ENCODE measurements at regions not wholly inside any gene's neighbourhood (a gene's known extent, or its start where the extent isn't known, plus 50 kb on each side); places are given as distances from the start of the nearest gene placed in this dataset.
A peak's percentile ranks its signal among the peaks of the same experiment; 100 is the strongest.

DNA sequence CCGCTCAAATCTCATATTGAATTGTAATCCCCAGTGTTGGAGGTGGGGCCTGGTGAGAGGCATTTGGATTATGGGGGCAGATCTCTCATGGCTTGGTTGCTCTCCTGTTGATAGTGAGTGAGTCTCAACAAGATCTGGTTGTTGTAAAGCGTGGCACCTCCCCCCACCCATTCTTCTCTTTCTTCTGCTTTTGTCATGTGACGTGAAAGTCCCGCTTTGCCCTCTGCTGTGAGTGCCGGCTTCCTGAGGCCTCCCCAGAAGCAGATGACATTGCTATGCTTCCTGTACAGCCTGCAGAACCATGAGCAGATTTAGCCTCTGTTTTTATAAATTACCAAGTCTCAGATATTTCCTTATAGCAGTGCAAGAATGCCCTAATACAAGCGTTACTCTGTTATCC is 673.8 kb downstream of the ADCYAP1 start:
- H3K9me3 Mint-ChIP-seq: peaks cover 28% of the 10 kb centered on the region
- ChIA-PET CTCF (no interaction called here), POLR2A (no interaction called here)
- peaks cover 10% of the 10 kb centered on the region for H3K4me1 Mint-ChIP-seq
- no peak overlapping the region for H3K4me3 Mint-ChIP-seq
- TF ChIP-seq E2F1 (CRISPR knock-in tag; IDR thresholded peaks at IDR 0.05) (no peak), GTF2I (CRISPR knock-in tag; conservative IDR thresholded peaks at IDR 0.05) (no peak), E2F4 (CRISPR knock-in tag; IDR thresholded peaks at IDR 0.05; ENCODE audit: borderline replicate concordance, low read depth) (no peak), ZNF138 (CRISPR knock-in tag; conservative IDR thresholded peaks at IDR 0.05) (no peak), HMGA2 (CRISPR knock-in tag; IDR thresholded peaks at IDR 0.05) (no peak)
- TF ChIP-seq, protein P1, sequence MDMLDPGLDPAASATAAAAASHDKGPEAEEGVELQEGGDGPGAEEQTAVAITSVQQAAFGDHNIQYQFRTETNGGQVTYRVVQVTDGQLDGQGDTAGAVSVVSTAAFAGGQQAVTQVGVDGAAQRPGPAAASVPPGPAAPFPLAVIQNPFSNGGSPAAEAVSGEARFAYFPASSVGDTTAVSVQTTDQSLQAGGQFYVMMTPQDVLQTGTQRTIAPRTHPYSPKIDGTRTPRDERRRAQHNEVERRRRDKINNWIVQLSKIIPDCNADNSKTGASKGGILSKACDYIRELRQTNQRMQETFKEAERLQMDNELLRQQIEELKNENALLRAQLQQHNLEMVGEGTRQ (CRISPR knock-in tag; IDR thresholded peaks at IDR 0.05): peak; percentile 42; the same call in 1 of the 2 replicates
- H3K27me3 Mint-ChIP-seq (ENCODE audit: low read depth): peaks cover 3% of the 10 kb centered on the region
- H3K36me3 Mint-ChIP-seq: peaks cover 2% of the 10 kb centered on the region; the same call in 1 of the 2 replicates
- DNase-seq (ENCODE audit: low spot score) (no peak), ATAC-seq (no peak; the same call in 1 of the 2 replicates)
- no peak overlapping the region for H3K27ac Mint-ChIP-seq

DNA sequence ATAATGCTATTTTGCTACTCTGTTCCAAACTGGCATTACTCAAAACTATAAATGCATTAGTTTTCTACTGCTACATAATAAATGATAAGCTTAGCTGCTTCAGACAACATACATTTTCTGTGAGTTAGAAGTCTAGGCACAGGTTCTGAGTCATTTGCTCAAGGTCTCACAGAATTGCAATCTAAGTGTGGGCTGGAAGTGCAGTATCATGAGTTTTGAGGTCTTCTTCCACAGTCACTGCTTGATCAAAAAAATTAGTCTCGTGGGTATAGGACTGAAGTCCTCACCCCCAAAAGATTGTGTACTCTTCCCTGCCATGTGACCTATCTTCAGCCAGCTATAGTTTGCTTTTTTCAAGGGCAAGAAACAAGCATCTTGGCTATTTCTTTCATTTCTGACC is 676.9 kb downstream of the ADCYAP1 start:
- ChIA-PET POLR2A (no interaction called here), CTCF (no interaction called here)
- H3K9me3 Mint-ChIP-seq: peaks cover 28% of the 10 kb centered on the region
- no peak for DNase-seq (ENCODE audit: low spot score)
- H3K4me3 Mint-ChIP-seq: no peak overlapping the region
- no peak for ATAC-seq
- H3K4me1 Mint-ChIP-seq: peaks cover 10% of the 10 kb centered on the region
- H3K27me3 Mint-ChIP-seq (ENCODE audit: low read depth): peaks cover 8% of the 10 kb centered on the region
- no peak overlapping the region for H3K27ac Mint-ChIP-seq
- TF ChIP-seq, protein P2, sequence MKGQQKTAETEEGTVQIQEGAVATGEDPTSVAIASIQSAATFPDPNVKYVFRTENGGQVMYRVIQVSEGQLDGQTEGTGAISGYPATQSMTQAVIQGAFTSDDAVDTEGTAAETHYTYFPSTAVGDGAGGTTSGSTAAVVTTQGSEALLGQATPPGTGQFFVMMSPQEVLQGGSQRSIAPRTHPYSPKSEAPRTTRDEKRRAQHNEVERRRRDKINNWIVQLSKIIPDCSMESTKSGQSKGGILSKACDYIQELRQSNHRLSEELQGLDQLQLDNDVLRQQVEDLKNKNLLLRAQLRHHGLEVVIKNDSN (CRISPR knock-in tag; IDR thresholded peaks at IDR 0.05): no peak
- TF ChIP-seq SMAD3 (CRISPR knock-in tag; IDR thresholded peaks at IDR 0.05; ENCODE audit: borderline replicate concordance): no peak
- no peak for TF ChIP-seq SP1 (CRISPR knock-in tag; conservative IDR thresholded peaks at IDR 0.05)
- H3K36me3 Mint-ChIP-seq: peaks cover 2% of the 10 kb centered on the region; the same call in 1 of the 2 replicates

- ATAC-seq (peak; percentile 63), DNase-seq (ENCODE audit: low spot score) (no peak)
- Mint-ChIP-seq H3K27ac (no peak overlapping the region), H3K4me1 (no peaks in the 10 kb centered on the region), H3K27me3 (ENCODE audit: low read depth) (peaks cover 8% of the 10 kb centered on the region), H3K36me3 (no peaks in the 10 kb centered on the region), H3K4me3 (no peak overlapping the region), H3K9me3 (peaks cover 16% of the 10 kb centered on the region)
- ChIA-PET CTCF (interaction anchor here (0.7 to 1.6 kb wide), 8 partner anchors 10 to 81 kb away, joined by 3 to 17 read pairs (median 3); no protein-coding TSS in a partner anchor), POLR2A (no interaction called here)
- TF ChIP-seq JAZF1 (CRISPR knock-in tag; IDR thresholded peaks at IDR 0.05): no peak
- no peak for TF ChIP-seq ZNF317 (CRISPR knock-in tag; IDR thresholded peaks at IDR 0.05; ENCODE audit: borderline replicate concordance, low read depth)
- TF ChIP-seq MYBL2 (CRISPR knock-in tag; IDR thresholded peaks at IDR 0.05): no peak
- no peak for TF ChIP-seq FOXJ3 (CRISPR knock-in tag; IDR thresholded peaks at IDR 0.05; ENCODE audit: borderline replicate concordance)
- TF ChIP-seq ETV6 (CRISPR knock-in tag; IDR thresholded peaks at IDR 0.05): no peak
- TF ChIP-seq ATF1 (CRISPR knock-in tag; IDR thresholded peaks at IDR 0.05): no peak
These were observed 681.3 kb downstream of the ADCYAP1 start for GRCh38 chr18:1585881-1586488.

DNA sequence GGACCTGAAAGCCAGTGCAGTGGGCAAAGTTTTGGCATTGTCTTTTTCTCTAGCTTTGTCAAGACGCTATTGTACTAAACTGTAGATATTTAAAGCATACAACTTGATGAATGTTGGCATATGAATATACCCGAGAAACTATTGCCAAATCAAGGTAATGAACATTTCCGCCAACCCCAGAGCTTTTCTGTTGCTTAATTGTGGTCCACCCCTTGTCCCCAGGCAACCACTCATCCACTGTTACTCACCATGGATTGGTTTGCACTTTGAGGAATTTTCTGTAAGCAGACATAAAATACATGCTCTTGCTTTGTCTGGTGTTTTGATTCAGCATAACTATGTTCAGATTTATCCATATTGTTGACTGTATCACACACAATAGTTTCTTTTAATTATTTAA is 688.4 kb downstream of the ADCYAP1 start:
- Mint-ChIP-seq H3K27me3 (ENCODE audit: low read depth) (no peaks in the 10 kb centered on the region), H3K9me3 (0 out of 2 replicates have a peak, but pooled peaks cover 6% of the 10 kb centered on the region), H3K4me3 (no peak overlapping the region), H3K36me3 (no peaks in the 10 kb centered on the region), H3K4me1 (no peaks in the 10 kb centered on the region), H3K27ac (no peak overlapping the region)
- ATAC-seq: no peak
- CTCF ChIA-PET: no interaction called here
- POLR2A ChIA-PET: no interaction called here
- DNase-seq (ENCODE audit: low spot score): no peak
- no peak for TF ChIP-seq ZNF671 (CRISPR knock-in tag; IDR thresholded peaks at IDR 0.05)
- TF ChIP-seq GABPB1 (CRISPR knock-in tag; IDR thresholded peaks at IDR 0.05): no peak
- TF ChIP-seq, protein P3, sequence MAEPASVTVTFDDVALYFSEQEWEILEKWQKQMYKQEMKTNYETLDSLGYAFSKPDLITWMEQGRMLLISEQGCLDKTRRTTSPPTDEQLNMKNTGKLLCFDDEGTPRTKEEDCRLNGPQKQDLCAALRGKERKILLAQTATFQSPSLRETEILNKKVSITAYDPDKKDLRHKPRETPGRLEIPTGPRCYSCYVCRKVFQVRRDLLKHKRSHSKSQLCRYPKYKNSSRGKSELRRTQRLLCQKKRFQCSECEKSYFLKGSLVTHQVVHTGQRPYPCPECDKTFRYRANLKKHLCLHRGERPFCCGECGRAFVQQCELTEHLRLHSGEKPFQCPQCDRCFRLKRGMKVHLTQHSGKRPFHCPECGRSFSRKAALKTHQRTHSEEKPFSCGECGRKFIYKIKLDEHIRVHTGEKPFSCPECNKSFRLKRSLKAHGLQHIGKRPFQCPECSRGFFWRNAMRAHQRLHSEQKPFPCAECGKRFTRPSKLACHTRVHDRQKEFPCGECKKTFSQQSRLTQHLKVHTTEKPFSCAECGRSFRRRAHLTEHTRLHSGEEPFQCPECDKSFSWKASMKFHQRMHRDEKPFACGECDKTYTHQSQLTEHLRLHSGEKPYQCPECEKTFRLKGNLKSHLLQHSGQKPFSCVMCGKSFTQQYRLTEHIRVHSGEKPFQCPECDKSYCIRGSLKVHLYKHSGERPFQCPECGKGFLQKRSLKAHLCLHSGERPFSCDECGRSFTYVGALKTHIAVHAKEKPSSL (CRISPR knock-in tag; conservative IDR thresholded peaks at IDR 0.05): no peak
- no peak for TF ChIP-seq CBFB (CRISPR knock-in tag; IDR thresholded peaks at IDR 0.05; ENCODE audit: low read depth)
- no peak for TF ChIP-seq JUN (CRISPR knock-in tag; IDR thresholded peaks at IDR 0.05)

Measured in WTC11 (cell line).